ENCODE measurements at regions not wholly inside any gene's neighbourhood (a gene's known extent, or its start where the extent isn't known, plus 50 kb on each side); places are given as distances from the start of the nearest gene placed in this dataset.

DNA sequence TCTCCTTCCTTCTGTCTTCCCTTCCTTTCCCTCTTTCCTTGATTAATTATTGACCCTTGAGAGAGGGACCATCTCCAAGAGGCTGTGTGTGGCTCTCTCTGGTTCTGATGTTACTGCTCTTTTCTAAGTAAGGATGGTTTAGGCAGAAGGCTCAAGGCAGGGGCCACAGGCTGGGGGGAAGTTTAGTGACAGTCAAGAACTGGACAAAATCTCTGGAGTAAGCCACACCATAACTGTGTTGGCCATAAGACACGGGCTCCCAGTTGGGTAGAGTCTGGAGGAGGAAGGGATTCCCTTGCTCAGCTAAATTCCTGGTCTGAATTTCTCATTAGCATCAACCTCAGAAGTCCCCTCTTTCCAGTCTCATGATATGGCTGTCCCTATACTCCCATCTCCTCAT, 74.7 kb downstream of the BUD13 start:
- no peak overlapping the region for H3K9ac ChIP-seq (ENCODE audit: low read depth in 1 of 3, low read length in 3 of 3)
- no peaks in the 10 kb centered on the region for H3K4me1 ChIP-seq (ENCODE audit: control insufficient read depth in 3 of 3, insufficient read depth in 3 of 3, low read length in 3 of 3)
- H3K27me3 ChIP-seq (ENCODE audit: control insufficient read depth in 3 of 3, insufficient read depth in 3 of 3, low read length in 3 of 3), result peaks cover 3 to 14% (median 7%) of the 10 kb centered on the region in 3 donors
- H3K36me3 ChIP-seq (ENCODE audit: control insufficient read depth in 3 of 3, insufficient read depth in 3 of 3, low read length in 3 of 3), result no peaks in the 10 kb centered on the region
- H3K4me3 ChIP-seq (ENCODE audit: low read length in 3 of 3), result no peak overlapping the region
- no peak overlapping the region for H3K27ac ChIP-seq (ENCODE audit: low read depth, low read length)
- H3K9me3 ChIP-seq (ENCODE audit: control insufficient read depth in 3 of 3, low read length in 3 of 3), result no peaks in the 10 kb centered on the region

DNA sequence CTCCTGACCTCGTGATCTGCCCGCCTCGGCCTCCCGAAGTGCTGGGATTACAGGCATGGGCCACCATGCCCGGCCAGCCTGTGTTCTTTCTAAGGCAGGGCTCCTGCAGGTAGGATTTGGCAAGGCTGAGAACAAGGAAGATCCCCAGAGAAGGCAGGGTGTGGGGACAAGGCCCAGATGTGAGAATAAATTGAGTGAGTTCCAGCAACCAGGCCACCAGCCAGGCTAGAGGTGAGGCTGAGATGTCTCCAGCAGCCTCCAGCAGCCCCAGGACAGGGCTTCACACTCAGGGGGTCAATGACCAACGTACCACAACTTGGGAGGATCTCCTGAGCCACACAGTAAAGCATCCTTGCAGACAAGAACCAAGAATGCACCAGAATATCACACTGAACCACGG, 75.1 kb downstream of the BUD13 start:
- Histone ChIP-seq H3K4me3 (ENCODE audit: low read length in 3 of 3) (no peak overlapping the region), H3K36me3 (ENCODE audit: control insufficient read depth in 3 of 3, insufficient read depth in 3 of 3, low read length in 3 of 3) (no peaks in the 10 kb centered on the region), H3K27me3 (ENCODE audit: control insufficient read depth in 3 of 3, insufficient read depth in 3 of 3, low read length in 3 of 3) (peaks cover 3 to 14% (median 7%) of the 10 kb centered on the region in 3 donors), H3K4me1 (ENCODE audit: control insufficient read depth in 3 of 3, insufficient read depth in 3 of 3, low read length in 3 of 3) (no peaks in the 10 kb centered on the region), H3K9ac (ENCODE audit: low read depth in 1 of 3, low read length in 3 of 3) (no peak overlapping the region), H3K9me3 (ENCODE audit: control insufficient read depth in 3 of 3, low read length in 3 of 3) (no peaks in the 10 kb centered on the region), H3K27ac (ENCODE audit: low read depth, low read length) (no peak overlapping the region)

DNA sequence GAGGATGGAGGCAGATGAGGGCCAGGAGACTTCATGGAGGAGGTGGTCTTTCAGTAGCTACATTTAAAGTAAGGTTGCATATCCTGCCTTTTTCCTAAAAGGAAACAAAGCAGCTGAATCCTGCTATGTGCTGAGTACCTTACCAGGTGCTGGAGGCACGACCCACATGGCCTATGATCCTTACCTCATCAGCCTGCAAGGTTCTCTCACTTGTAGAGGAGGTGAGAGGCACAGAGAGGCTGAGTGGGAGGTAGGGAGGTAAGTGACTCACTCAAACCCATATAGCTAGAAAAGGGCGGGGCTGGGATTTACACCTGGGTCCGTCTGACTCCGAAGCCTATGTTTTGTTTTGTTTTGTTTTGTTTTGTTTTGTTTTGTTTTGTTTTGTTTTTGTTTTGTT, 75.8 kb downstream of the BUD13 start:
- no peaks in the 10 kb centered on the region for H3K36me3 ChIP-seq (ENCODE audit: control insufficient read depth in 3 of 3, insufficient read depth in 3 of 3, low read length in 3 of 3)
- no peak overlapping the region for H3K9ac ChIP-seq (ENCODE audit: low read depth in 1 of 3, low read length in 3 of 3)
- no peak overlapping the region for H3K27ac ChIP-seq (ENCODE audit: low read depth, low read length)
- H3K4me3 ChIP-seq (ENCODE audit: low read length in 3 of 3), result no peak overlapping the region
- peaks cover 3 to 18% (median 12%) of the 10 kb centered on the region in 3 donors for H3K27me3 ChIP-seq (ENCODE audit: control insufficient read depth in 3 of 3, insufficient read depth in 3 of 3, low read length in 3 of 3)
- H3K4me1 ChIP-seq (ENCODE audit: control insufficient read depth in 3 of 3, insufficient read depth in 3 of 3, low read length in 3 of 3), result no peaks in the 10 kb centered on the region
- H3K9me3 ChIP-seq (ENCODE audit: control insufficient read depth in 3 of 3, low read length in 3 of 3), result no peaks in the 10 kb centered on the region

DNA sequence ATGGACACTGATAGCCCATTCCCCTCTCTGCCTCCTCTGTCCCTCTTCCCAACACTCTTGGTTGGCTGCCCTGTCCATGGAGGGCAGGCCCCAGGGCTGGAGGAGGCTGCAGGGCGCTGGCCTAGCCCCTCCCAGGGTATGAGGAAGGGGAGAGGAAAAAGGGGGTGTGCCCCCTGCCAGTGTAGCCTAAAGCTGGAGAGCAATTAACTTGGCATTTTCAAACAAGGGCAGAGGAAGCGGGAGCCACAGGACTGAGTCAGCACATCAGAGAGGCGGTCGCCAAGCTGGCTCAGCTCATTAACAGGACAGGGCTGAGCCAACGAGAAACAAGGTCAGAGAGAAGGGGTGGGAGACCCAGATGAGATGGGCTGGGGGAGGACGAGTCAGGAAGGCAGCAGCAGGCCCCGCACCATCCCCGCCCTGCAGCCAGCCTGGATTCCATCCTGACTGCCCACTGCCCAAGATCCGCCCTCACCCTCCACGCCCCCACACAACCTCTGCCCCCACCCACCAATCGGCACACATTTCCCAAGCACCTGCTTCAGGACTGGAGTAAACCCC, 76.3 kb downstream of the BUD13 start:
- Histone ChIP-seq H3K27ac (ENCODE audit: low read depth, low read length) (no peak overlapping the region), H3K36me3 (ENCODE audit: control insufficient read depth in 3 of 3, insufficient read depth in 3 of 3, low read length in 3 of 3) (no peaks in the 10 kb centered on the region), H3K4me3 (ENCODE audit: low read length in 3 of 3) (no peak overlapping the region), H3K4me1 (ENCODE audit: control insufficient read depth in 3 of 3, insufficient read depth in 3 of 3, low read length in 3 of 3) (no peaks in the 10 kb centered on the region), H3K9me3 (ENCODE audit: control insufficient read depth in 3 of 3, low read length in 3 of 3) (no peaks in the 10 kb centered on the region), H3K27me3 (ENCODE audit: control insufficient read depth in 3 of 3, insufficient read depth in 3 of 3, low read length in 3 of 3) (peaks cover 3 to 22% (median 12%) of the 10 kb centered on the region in 3 donors), H3K9ac (ENCODE audit: low read depth in 1 of 3, low read length in 3 of 3) (no peak overlapping the region)

DNA sequence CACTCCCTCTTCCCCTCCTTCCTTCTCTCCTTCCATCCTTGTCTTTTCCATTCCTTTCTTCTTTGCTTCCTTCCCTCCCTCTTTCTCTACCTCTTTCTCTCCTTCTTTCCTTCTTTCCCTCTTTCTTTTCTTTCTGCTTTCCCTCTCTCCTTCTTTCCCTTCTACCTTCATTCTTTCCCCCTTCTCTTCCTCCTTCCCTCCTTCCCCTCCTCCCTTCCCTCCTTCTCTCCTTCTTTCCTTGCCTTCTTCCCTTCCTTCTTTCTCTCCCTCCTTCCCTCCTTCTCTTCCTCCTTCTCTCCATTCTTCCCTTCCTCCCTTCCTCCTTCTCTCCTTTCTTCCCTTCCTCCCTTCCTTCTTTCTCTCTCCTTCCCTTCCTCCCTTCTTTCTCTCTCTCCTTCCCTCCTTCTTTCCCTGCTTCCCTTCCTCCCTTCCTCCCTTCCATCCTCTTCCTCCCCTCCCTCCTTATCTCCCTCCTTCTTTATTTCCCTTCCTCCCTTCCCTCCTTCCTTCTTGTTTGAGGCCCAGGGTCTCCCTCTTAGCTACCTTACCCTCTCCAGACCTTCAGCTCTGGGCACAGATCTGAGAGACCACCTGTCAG, 77.0 kb downstream of the BUD13 start:
- Histone ChIP-seq H3K27ac (ENCODE audit: low read depth, low read length) (no peak overlapping the region), H3K4me3 (ENCODE audit: low read length in 3 of 3) (no peak overlapping the region), H3K4me1 (ENCODE audit: control insufficient read depth in 3 of 3, insufficient read depth in 3 of 3, low read length in 3 of 3) (no peaks in the 10 kb centered on the region), H3K9me3 (ENCODE audit: control insufficient read depth in 3 of 3, low read length in 3 of 3) (no peaks in the 10 kb centered on the region), H3K9ac (ENCODE audit: low read depth in 1 of 3, low read length in 3 of 3) (no peak overlapping the region), H3K36me3 (ENCODE audit: control insufficient read depth in 3 of 3, insufficient read depth in 3 of 3, low read length in 3 of 3) (no peaks in the 10 kb centered on the region), H3K27me3 (ENCODE audit: control insufficient read depth in 3 of 3, insufficient read depth in 3 of 3, low read length in 3 of 3) (peaks cover 3 to 22% (median 12%) of the 10 kb centered on the region in 3 donors)

DNA sequence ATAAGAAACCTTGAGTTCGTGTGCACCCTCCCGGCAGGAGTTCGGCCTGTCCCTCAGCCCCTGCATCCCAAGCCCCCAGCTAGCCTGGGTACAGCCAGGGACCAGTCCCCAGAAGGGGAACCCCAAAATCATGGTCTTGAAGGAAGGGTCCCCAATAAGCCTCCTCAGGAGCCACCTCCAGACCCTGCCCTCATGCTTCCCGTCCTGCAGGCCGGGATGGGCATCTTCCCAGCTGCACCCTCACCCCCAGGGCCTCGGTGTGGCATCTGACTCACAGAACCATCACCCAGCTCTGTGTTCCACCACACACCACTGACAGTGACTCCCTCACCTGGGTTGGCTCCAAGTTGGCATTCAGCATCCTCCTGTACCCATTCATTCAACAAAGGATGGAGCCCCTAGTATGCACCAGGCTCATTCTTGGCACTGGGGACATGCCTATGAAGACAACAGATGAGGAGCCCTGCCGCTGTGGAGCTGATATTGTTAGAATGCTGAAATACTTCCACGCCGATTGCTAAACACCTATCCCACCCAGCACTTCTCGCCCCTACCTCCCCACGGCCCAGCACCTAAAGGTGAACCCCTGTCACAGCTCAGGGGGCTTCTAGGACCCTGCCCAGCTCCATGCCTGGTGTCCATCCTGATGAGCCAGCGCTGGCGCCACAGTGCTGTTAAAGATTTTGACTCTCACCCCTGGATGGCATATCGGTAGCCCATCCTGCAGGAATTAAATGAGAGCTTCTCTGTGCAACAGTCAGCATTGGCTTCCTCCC, 77.8 kb downstream of the BUD13 start:
- Histone ChIP-seq H3K4me1 (ENCODE audit: control insufficient read depth in 3 of 3, insufficient read depth in 3 of 3, low read length in 3 of 3) (no peaks in the 10 kb centered on the region), H3K27me3 (ENCODE audit: control insufficient read depth in 3 of 3, insufficient read depth in 3 of 3, low read length in 3 of 3) (peaks cover 3 to 22% (median 12%) of the 10 kb centered on the region in 3 donors), H3K4me3 (ENCODE audit: low read length in 3 of 3) (no peak overlapping the region), H3K36me3 (ENCODE audit: control insufficient read depth in 3 of 3, insufficient read depth in 3 of 3, low read length in 3 of 3) (no peaks in the 10 kb centered on the region), H3K9ac (ENCODE audit: low read depth in 1 of 3, low read length in 3 of 3) (no peak overlapping the region), H3K27ac (ENCODE audit: low read depth, low read length) (no peak overlapping the region), H3K9me3 (ENCODE audit: control insufficient read depth in 3 of 3, low read length in 3 of 3) (no peaks in the 10 kb centered on the region)

DNA sequence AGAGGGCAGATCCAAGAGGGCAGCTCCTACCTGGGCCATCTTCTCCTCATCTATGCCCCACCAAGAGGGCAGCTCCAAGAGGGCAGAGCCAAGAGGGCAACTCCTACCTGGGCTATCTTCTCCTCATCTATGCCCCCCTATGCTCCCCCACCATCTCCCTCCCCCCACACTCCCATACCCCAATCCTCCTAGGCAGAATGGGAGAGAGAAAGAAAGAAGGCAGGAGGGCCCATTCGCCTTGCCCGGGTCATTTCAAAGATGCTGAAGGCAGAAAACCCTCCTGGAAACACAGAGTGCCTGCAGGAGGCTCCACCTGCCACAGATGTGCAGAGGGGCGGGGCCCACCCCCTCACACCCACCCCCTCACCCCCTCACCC, 78.5 kb downstream of the BUD13 start:
- Histone ChIP-seq H3K36me3 (ENCODE audit: control insufficient read depth in 3 of 3, insufficient read depth in 3 of 3, low read length in 3 of 3) (no peaks in the 10 kb centered on the region), H3K9ac (ENCODE audit: low read depth in 1 of 3, low read length in 3 of 3) (no peak overlapping the region), H3K27me3 (ENCODE audit: control insufficient read depth in 3 of 3, insufficient read depth in 3 of 3, low read length in 3 of 3) (peaks cover 3 to 22% (median 12%) of the 10 kb centered on the region in 3 donors), H3K4me1 (ENCODE audit: control insufficient read depth in 3 of 3, insufficient read depth in 3 of 3, low read length in 3 of 3) (no peaks in the 10 kb centered on the region), H3K9me3 (ENCODE audit: control insufficient read depth in 3 of 3, low read length in 3 of 3) (no peaks in the 10 kb centered on the region), H3K4me3 (ENCODE audit: low read length in 3 of 3) (no peak overlapping the region), H3K27ac (ENCODE audit: low read depth, low read length) (no peak overlapping the region)

DNA sequence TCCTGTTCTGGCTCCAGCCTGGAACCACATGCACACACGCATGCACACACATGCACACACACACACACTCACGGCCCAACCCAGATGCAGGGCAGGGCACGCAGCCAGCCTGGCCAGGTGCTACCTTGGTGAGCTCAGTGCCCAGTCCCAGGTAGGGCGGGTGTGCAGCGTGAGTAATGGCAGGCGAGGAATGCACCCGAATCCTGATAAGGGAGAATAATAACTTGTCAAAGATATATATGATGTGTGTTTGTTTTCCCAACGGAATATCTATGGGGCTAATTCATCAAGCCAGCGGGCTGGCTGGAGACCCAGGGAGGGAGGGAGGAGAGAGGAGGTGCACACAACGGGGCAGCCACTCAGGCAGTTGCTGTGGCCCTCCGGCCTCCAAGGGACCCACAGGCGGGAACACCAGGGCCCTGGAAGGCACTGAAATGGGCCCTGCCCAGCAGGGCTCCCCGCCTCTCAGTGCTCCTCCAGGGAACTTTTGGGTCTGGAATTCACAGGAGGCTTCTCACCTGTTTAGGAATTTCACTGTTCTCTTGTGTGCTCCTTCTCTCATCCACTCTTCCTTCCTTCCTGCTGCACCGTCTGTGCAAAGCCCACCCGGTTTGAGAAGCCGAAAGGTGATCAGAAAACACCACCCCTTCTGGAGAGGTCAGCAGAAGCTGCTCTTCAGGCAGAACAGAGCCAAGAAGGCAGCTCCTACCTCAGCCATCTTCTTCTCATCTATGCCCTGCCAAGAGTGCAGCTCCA, 79.0 kb downstream of the BUD13 start:
- Histone ChIP-seq H3K27me3 (ENCODE audit: control insufficient read depth in 3 of 3, insufficient read depth in 3 of 3, low read length in 3 of 3) (peaks cover 3 to 22% (median 12%) of the 10 kb centered on the region in 3 donors), H3K9ac (ENCODE audit: low read depth in 1 of 3, low read length in 3 of 3) (no peak overlapping the region), H3K36me3 (ENCODE audit: control insufficient read depth in 3 of 3, insufficient read depth in 3 of 3, low read length in 3 of 3) (no peaks in the 10 kb centered on the region), H3K27ac (ENCODE audit: low read depth, low read length) (no peak overlapping the region), H3K4me3 (ENCODE audit: low read length in 3 of 3) (no peak overlapping the region), H3K4me1 (ENCODE audit: control insufficient read depth in 3 of 3, insufficient read depth in 3 of 3, low read length in 3 of 3) (no peaks in the 10 kb centered on the region), H3K9me3 (ENCODE audit: control insufficient read depth in 3 of 3, low read length in 3 of 3) (no peaks in the 10 kb centered on the region)

DNA sequence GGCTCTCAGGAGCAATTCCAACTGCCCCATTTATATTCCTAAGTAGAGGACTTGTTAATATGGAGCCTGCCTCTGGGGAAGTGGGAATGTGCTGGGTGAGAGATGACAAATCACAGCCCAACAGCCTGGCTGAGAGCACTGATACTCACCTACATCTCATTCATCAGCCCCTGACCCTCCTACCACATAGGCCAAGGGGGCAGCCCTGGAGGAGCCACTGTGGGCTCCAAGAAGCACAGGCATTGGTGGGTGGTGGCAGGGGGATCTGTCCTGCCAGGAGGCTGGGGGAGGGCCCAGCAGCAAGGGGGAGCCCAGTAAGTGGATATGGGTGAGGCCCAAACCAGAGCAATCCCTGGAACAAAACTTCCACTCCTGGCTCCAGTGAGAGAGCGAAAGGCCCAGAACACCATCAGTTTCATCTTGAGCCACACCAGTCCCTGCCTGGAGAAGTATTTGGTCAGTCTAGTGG, 79.7 kb downstream of the BUD13 start:
- Histone ChIP-seq H3K4me1 (ENCODE audit: control insufficient read depth in 3 of 3, insufficient read depth in 3 of 3, low read length in 3 of 3) (no peaks in the 10 kb centered on the region), H3K4me3 (ENCODE audit: low read length in 3 of 3) (no peak overlapping the region), H3K27me3 (ENCODE audit: control insufficient read depth in 3 of 3, insufficient read depth in 3 of 3, low read length in 3 of 3) (peaks cover 3 to 26% (median 12%) of the 10 kb centered on the region in 3 donors), H3K9ac (ENCODE audit: low read depth in 1 of 3, low read length in 3 of 3) (no peak overlapping the region), H3K36me3 (ENCODE audit: control insufficient read depth in 3 of 3, insufficient read depth in 3 of 3, low read length in 3 of 3) (no peaks in the 10 kb centered on the region), H3K27ac (ENCODE audit: low read depth, low read length) (no peak overlapping the region), H3K9me3 (ENCODE audit: control insufficient read depth in 3 of 3, low read length in 3 of 3) (no peaks in the 10 kb centered on the region)

Measured in skeletal muscle tissue (tissue), 3 donors.